Neuron (in vitro differentiated cells): ENCODE measurements at regions not wholly inside any gene's neighbourhood (a gene's known extent, or its start where the extent isn't known, plus 50 kb on each side); places are given as distances from the start of the nearest gene placed in this dataset.

Experiments
- H2AFZ ChIP-seq: one replicate; pipeline ENCODE4 v1.6.1; 2013; ENCODE audit warnings: low read depth, mild to moderate bottlenecking, inconsistent platforms, low read length, moderate library complexity
- H3K27me3 ChIP-seq: one replicate; pipeline ENCODE4 v1.6.1; 2013; ENCODE audit warnings: low read length; ENCODE audit not compliant: insufficient read depth
- H3K36me3 ChIP-seq: one replicate; pipeline ENCODE4 v1.6.1; 2013; ENCODE audit warnings: low read length; ENCODE audit not compliant: insufficient read depth
- H3K4me1 ChIP-seq: one replicate; pipeline ENCODE4 v1.6.1; 2013; ENCODE audit warnings: low read length; ENCODE audit not compliant: insufficient read depth
- H3K4me3 ChIP-seq: 2 replicates; pipeline ENCODE4 v1.5.1; 2013; ENCODE audit warnings: mild to moderate bottlenecking, low read length, moderate library complexity
- H3K9me3 ChIP-seq: one replicate; pipeline ENCODE4 v1.6.1; 2013; ENCODE audit warnings: low read length

DNA sequence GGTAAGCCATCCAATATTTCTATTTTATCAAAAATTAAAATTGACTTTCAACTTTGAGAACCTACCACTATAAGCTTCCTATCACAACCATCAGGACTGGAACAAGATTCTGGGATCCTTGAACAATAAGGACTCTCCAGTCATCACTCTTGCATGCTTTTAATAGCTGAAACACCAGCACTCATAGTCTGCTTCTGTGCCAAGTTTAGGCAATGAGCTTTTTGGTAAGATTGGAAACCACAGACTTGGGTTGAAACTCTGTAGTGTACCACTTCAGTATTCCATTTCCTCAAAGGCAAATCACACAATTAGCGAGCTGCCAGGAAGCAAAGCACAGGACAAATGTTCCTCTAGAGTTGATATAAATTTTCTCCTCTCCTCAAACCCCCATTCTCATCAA, 1065.8 kb upstream of the SLC39A10 start:
- no peaks in the 10 kb centered on the region for H3K27me3 ChIP-seq
- H2AFZ ChIP-seq, result no peak overlapping the region
- no peaks in the 10 kb centered on the region for H3K36me3 ChIP-seq
- H3K4me3 ChIP-seq, result no peak overlapping the region
- peaks cover 2% of the 10 kb centered on the region for H3K4me1 ChIP-seq
- H3K9me3 ChIP-seq, result no peaks in the 10 kb centered on the region

- Histone ChIP-seq H3K36me3 (no peaks in the 10 kb centered on the region), H3K4me3 (no peak overlapping the region), H3K27me3 (no peaks in the 10 kb centered on the region), H3K4me1 (peaks cover 2% of the 10 kb centered on the region), H2AFZ (peak overlapping the region; percentile 36), H3K9me3 (no peaks in the 10 kb centered on the region)
Measured at GRCh38 chr2:194587739-194588270, 1069.2 kb upstream of the SLC39A10 start.

DNA sequence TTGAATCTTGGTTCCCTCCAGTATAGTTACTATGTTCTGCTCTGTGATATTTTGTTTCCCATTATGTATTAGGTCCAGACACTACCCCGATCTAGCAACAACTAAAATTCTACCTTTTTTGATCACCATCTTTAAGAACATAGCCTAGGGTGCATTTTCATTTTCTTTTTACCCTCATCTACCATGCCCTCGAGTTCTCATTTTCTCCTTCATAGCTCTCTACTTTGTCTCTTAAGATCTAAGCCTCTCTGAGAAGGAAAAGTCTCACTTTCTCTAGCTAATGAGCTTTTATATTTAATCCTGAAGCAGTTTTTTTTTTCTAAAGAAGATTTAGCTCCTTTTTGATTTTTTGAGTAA, 1089.4 kb upstream of the SLC39A10 start:
- Histone ChIP-seq H3K9me3 (no peaks in the 10 kb centered on the region), H3K27me3 (no peaks in the 10 kb centered on the region), H3K36me3 (no peaks in the 10 kb centered on the region), H3K4me1 (no peaks in the 10 kb centered on the region), H3K4me3 (no peak overlapping the region), H2AFZ (no peak overlapping the region)

DNA sequence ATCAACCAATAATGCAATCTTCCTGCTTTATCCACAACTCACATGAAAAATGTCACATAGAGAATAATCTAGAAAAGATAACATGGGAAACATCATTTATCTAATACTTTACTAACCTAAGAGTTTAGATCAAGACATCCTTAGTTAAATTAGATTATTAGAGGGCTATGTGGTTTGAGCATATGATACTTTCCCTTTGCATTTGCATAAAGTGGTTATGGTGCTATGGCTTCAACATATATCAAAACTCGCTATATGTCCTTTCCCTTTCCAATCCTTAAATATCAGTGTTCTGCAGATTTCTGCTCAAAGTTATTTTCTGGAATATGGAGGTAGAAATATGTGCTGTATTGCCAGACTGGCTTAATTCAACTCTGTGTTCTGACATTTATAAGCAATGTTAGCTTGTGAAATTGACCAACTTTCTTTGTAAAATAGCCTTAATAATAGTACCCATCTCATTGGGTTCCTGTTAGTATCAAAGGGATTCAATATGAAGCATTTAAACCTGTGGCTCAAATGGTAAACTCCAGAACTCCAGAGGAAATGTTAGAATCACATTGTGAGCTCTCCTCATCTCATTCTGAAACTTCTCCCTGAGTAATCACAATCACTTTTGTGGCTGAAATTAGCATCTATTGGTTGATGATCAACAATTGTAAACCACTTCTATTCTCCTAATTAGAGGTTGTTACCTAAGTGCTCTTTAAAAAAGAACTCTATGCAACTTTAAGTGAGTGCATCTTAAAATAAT, 1089.9 kb upstream of the SLC39A10 start:
- no peaks in the 10 kb centered on the region for H3K9me3 ChIP-seq
- no peaks in the 10 kb centered on the region for H3K36me3 ChIP-seq
- H3K4me1 ChIP-seq, result no peaks in the 10 kb centered on the region
- no peaks in the 10 kb centered on the region for H3K27me3 ChIP-seq
- no peak overlapping the region for H3K4me3 ChIP-seq
- H2AFZ ChIP-seq, result no peak overlapping the region

DNA sequence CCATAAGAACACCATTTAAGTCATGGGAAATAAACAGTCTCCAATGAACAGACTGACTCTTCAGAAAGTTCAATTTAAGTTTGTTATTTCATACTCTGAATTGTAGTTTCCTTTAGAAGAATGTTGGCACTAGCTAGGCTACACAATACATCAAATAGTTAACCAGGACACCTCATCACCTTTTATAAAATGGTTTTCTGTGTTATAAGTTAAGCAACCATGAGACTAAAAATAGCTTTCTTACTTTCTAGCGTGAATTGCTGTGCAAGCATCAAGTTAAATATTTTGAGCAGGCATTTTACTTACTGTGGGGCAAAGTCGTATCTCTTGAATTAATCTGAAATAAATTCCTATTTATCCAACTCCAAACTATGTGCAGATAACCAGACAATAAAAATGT, 1092.6 kb upstream of the SLC39A10 start:
- Histone ChIP-seq H3K4me3 (no peak overlapping the region), H3K9me3 (peaks cover 3% of the 10 kb centered on the region), H3K36me3 (no peaks in the 10 kb centered on the region), H3K27me3 (no peaks in the 10 kb centered on the region), H2AFZ (no peak overlapping the region), H3K4me1 (no peaks in the 10 kb centered on the region)

GRCh38 chr2:194562329-194562728, 1094.7 kb upstream of the SLC39A10 start:
- Histone ChIP-seq H3K36me3 (no peaks in the 10 kb centered on the region), H3K9me3 (peaks cover 3% of the 10 kb centered on the region), H2AFZ (no peak overlapping the region), H3K4me1 (no peaks in the 10 kb centered on the region), H3K27me3 (no peaks in the 10 kb centered on the region), H3K4me3 (no peak overlapping the region)

DNA sequence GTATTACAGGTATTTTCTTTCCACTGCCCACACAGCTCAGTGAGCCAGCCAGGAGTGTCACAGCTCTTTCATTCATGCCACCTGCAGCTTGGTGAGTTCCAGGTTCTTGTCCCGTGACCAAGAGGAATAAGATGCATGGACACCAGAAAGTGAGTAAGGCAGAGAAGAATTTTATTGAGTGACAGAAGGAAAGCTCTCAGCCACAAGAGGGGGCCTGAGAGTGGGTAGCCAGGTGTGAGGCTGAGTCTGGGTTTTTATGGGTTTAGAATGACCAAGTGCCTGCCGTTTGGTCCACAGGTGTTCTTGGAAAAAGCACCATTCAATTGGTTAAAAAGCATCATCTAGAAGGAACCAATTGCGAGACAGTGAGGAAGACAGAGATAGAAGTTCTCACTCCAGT, 1097.1 kb upstream of the SLC39A10 start:
- no peak overlapping the region for H3K4me3 ChIP-seq
- H3K27me3 ChIP-seq, result no peaks in the 10 kb centered on the region
- no peak overlapping the region for H2AFZ ChIP-seq
- H3K4me1 ChIP-seq, result no peaks in the 10 kb centered on the region
- H3K36me3 ChIP-seq, result no peaks in the 10 kb centered on the region
- H3K9me3 ChIP-seq, result peaks cover 3% of the 10 kb centered on the region

DNA sequence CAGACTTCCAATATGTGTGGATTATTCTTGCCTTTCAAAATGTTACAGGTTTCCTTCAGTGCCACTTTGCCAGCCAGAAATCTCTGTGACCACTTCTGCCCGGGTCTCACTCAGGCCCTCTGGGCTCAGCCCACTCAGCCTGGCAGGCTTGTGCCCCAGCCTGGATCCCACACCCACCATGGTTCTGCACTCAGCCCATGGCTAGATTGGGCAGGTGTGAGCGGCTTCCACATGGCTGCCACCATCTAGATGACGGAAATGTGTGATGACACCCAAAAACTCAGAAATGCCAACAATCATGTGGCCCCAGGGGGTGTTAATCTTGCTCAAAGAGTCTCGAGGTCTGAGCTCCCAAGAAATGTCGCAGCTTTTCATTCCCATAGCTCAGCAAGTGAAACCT, 1097.5 kb upstream of the SLC39A10 start:
- H3K4me1 ChIP-seq, result no peaks in the 10 kb centered on the region
- H3K27me3 ChIP-seq, result no peaks in the 10 kb centered on the region
- no peaks in the 10 kb centered on the region for H3K36me3 ChIP-seq
- no peak overlapping the region for H3K4me3 ChIP-seq
- H3K9me3 ChIP-seq, result peaks cover 3% of the 10 kb centered on the region
- no peak overlapping the region for H2AFZ ChIP-seq

- peaks cover 3% of the 10 kb centered on the region for H3K9me3 ChIP-seq
- H3K4me3 ChIP-seq, result no peak overlapping the region
- no peak overlapping the region for H2AFZ ChIP-seq
- H3K36me3 ChIP-seq, result no peaks in the 10 kb centered on the region
- no peaks in the 10 kb centered on the region for H3K4me1 ChIP-seq
- H3K27me3 ChIP-seq, result no peaks in the 10 kb centered on the region
Measured at GRCh38 chr2:194557993-194558392, 1099.0 kb upstream of the SLC39A10 start.

DNA sequence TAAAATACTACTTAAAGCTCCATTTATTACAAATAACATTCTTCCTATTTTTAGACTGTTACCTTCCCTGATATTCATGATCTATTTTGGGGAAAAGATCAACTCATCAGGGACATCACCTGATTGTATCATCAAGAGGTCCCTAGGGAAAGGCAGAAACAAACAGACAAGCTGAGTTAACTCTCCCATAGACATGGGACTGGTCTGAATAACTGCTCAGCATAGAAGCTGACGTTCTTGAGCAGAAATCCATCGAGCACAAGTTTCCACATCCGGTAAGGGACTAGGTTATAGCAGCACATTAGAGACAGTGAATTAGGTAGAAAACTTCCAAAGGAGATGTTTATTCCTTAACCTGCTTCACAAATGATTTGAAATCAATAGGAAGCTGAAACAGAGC, 1100.4 kb upstream of the SLC39A10 start:
- Histone ChIP-seq H3K27me3 (no peaks in the 10 kb centered on the region), H3K4me1 (no peaks in the 10 kb centered on the region), H3K4me3 (no peak overlapping the region), H2AFZ (no peak overlapping the region), H3K9me3 (peaks cover 3% of the 10 kb centered on the region), H3K36me3 (no peaks in the 10 kb centered on the region)

- Histone ChIP-seq H3K4me1 (no peaks in the 10 kb centered on the region), H3K9me3 (no peaks in the 10 kb centered on the region), H3K36me3 (no peaks in the 10 kb centered on the region), H3K4me3 (no peak overlapping the region), H3K27me3 (no peaks in the 10 kb centered on the region), H2AFZ (no peak overlapping the region)
Measured at GRCh38 chr2:194553980-194554379, 1103.0 kb upstream of the SLC39A10 start.

GRCh38 chr2:194550702-194551101, 1106.3 kb upstream of the SLC39A10 start:
- Histone ChIP-seq H3K27me3 (no peaks in the 10 kb centered on the region), H3K4me1 (no peaks in the 10 kb centered on the region), H3K9me3 (no peaks in the 10 kb centered on the region), H2AFZ (no peak overlapping the region), H3K4me3 (no peak overlapping the region), H3K36me3 (no peaks in the 10 kb centered on the region)

GRCh38 chr2:194549387-194549786, 1107.6 kb upstream of the SLC39A10 start:
- Histone ChIP-seq H3K9me3 (no peaks in the 10 kb centered on the region), H3K27me3 (no peaks in the 10 kb centered on the region), H3K4me1 (no peaks in the 10 kb centered on the region), H3K36me3 (no peaks in the 10 kb centered on the region), H3K4me3 (no peak overlapping the region), H2AFZ (no peak overlapping the region)

- Histone ChIP-seq H3K4me1 (no peaks in the 10 kb centered on the region), H3K4me3 (no peak overlapping the region), H3K9me3 (no peaks in the 10 kb centered on the region)
Measured at GRCh38 chr2:194545978-194546377, 1111.0 kb upstream of the SLC39A10 start.

More at GRCh38 chr2:194545978-194546377, 1111.0 kb upstream of the SLC39A10 start:
- Histone ChIP-seq H3K36me3 (no peaks in the 10 kb centered on the region), H2AFZ (no peak overlapping the region), H3K27me3 (no peaks in the 10 kb centered on the region)
